IPS-18a (cell line): ENCODE measurements at regions not wholly inside any gene's neighbourhood (a gene's known extent, or its start where the extent isn't known, plus 50 kb on each side); places are given as distances from the start of the nearest gene placed in this dataset.

Experiments
- H3K27ac ChIP-seq: one replicate; pipeline ENCODE4 v1.5.1; 2013; ENCODE audit warnings: low read length
- H3K27me3 ChIP-seq: one replicate; pipeline ENCODE4 v1.6.1; 2013; ENCODE audit warnings: mild to moderate bottlenecking, low read length; ENCODE audit not compliant: control insufficient read depth, insufficient read depth
- H3K36me3 ChIP-seq: one replicate; pipeline ENCODE4 v1.6.1; 2013; ENCODE audit warnings: low read depth, low read length; ENCODE audit not compliant: control insufficient read depth
- H3K4me1 ChIP-seq: one replicate; pipeline ENCODE4 v1.6.1; 2013; ENCODE audit warnings: low read depth, low read length; ENCODE audit not compliant: control insufficient read depth
- H3K4me3 ChIP-seq: one replicate; pipeline ENCODE4 v1.5.1; 2013; ENCODE audit warnings: low read length
- H3K9ac ChIP-seq: one replicate; pipeline ENCODE4 v1.6.1; 2013; ENCODE audit warnings: mild to moderate bottlenecking, low read length, moderate library complexity
- H3K9me3 ChIP-seq: one replicate; pipeline ENCODE4 v1.6.1; 2013; ENCODE audit warnings: low read depth, low read length; ENCODE audit not compliant: control insufficient read depth

DNA sequence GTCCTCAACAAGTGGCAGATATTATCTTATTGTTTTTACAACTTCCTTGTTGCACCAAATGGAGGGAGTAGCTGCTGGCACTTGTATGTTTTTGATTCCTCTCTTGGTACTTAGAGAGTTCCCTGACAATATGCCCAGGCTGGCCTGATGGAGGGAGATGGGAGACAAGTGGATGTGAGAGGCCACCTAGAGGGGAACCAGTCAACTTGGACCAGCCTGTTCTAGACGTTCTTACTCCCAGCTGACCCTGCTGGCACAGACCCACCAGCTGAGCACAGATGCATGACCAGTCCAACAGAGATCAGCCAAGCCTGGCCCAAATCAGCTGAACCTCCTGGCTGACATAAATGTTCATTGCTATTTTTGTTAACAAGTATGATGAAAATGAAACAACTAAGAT is 60.9 kb upstream of the GDNF start:
- no peaks in the 10 kb centered on the region for H3K36me3 ChIP-seq
- no peaks in the 10 kb centered on the region for H3K4me1 ChIP-seq
- H3K9me3 ChIP-seq: no peaks in the 10 kb centered on the region
- no peak overlapping the region for H3K27ac ChIP-seq
- H3K27me3 ChIP-seq: no peaks in the 10 kb centered on the region
- H3K4me3 ChIP-seq: no peak overlapping the region
- no peak overlapping the region for H3K9ac ChIP-seq

DNA sequence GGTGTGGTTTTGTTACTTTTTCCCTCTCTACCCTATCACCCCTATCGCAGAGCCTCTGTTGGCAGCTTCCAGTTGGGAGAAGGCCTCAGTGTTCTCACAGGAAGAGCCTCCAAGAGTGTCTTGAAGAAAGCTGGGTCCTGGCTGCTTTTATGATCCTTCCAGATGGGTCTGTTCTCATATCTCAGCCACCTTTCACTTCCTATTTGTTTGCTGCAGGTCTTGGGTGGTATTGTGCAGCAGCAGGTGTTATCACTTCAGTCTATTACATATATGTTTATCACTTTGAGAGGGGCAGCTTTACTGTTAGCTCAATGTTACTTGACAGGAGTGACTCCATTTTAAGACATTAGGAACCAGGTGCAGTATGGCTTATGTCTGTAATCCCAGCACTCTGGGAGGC is 59.2 kb upstream of the GDNF start:
- Histone ChIP-seq H3K9ac (no peak overlapping the region), H3K9me3 (no peaks in the 10 kb centered on the region)

DNA sequence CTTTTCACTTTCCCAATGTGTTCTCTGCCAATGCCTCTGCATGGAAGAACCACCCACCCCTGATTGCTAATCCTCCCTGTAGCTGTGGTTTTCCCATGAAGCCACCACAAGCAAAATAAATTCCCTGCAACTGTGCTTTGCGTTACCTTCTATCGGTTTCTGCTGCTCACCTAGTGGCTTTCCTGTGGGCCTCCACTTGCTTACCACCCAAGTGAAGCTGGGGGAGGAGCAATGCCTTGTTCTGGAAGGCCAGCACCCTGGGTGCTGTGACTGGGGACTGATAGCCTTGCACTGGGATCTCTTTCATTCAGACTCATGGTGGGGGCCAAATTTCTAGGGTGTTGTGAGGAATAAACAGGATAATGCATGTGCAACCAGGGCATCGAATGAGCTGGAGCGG is 56.3 kb upstream of the GDNF start:
- no peak overlapping the region for H3K4me3 ChIP-seq
- H3K36me3 ChIP-seq: no peaks in the 10 kb centered on the region
- H3K9ac ChIP-seq: no peak overlapping the region
- H3K4me1 ChIP-seq: no peaks in the 10 kb centered on the region
- H3K9me3 ChIP-seq: no peaks in the 10 kb centered on the region
- no peaks in the 10 kb centered on the region for H3K27me3 ChIP-seq
- no peak overlapping the region for H3K27ac ChIP-seq

More for the DNA sequence above, 59.2 kb upstream of the GDNF start:
- H3K36me3 ChIP-seq: no peaks in the 10 kb centered on the region
- H3K27me3 ChIP-seq: no peaks in the 10 kb centered on the region
- H3K4me1 ChIP-seq: no peaks in the 10 kb centered on the region
- H3K27ac ChIP-seq: no peak overlapping the region
- H3K4me3 ChIP-seq: no peak overlapping the region

DNA sequence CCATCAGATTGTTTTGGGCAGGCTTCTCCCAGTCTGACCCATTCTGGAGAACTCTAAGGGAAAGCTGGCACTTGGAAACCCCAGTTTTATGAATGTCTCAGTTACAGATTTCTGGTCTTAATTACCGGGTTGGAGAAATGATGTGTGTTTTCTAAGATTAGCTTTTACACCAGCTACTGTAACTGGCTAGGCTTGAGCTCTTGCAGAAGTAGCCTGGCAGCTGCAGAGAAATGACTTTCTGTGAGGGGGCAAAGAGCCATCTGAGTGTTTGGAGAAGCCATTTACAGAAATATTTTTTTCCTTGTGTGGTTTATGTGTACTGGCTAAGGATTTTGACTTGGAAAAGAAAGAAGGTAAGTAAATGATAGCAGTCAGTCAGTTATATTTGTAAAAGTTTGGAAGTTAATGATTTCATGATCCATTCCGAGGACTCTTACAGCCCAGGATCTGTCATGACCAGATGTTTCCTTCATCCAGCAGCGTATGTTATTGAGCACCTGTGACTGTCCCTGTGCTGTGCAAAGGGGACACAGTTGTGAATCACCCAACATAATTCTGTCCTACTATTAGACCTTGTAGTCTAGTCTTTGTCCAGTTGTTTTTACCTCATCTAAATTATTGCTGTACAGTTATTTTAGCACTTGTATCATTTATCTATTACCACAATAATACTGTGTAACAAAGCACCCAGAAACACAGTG is 53.7 kb upstream of the GDNF start:
- Histone ChIP-seq H3K4me3 (no peak overlapping the region), H3K9ac (no peak overlapping the region), H3K9me3 (no peaks in the 10 kb centered on the region), H3K27me3 (no peaks in the 10 kb centered on the region), H3K36me3 (no peaks in the 10 kb centered on the region), H3K4me1 (no peaks in the 10 kb centered on the region), H3K27ac (no peak overlapping the region)

DNA sequence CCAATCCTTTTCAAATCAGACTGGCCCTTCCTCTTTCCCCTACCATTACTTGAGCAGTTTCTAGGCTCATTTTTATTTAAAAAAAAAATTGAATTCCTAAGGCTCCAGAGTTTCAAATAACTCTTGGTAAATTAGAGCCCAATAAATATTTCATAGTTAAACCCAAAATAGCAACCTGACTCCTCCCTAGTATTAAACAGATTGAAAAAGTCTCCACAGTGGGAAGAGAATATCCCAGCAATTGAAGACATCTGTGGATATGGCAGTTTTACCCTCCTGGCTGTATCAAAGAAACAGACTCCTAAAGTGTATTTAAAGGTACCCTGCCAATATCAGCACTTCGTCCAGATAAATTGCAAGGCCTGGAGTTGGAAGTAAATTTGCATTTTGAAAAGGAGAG is 52.7 kb upstream of the GDNF start:
- Histone ChIP-seq H3K27me3 (no peaks in the 10 kb centered on the region), H3K9ac (no peak overlapping the region), H3K27ac (no peak overlapping the region), H3K36me3 (no peaks in the 10 kb centered on the region), H3K9me3 (no peaks in the 10 kb centered on the region), H3K4me1 (no peaks in the 10 kb centered on the region), H3K4me3 (no peak overlapping the region)

DNA sequence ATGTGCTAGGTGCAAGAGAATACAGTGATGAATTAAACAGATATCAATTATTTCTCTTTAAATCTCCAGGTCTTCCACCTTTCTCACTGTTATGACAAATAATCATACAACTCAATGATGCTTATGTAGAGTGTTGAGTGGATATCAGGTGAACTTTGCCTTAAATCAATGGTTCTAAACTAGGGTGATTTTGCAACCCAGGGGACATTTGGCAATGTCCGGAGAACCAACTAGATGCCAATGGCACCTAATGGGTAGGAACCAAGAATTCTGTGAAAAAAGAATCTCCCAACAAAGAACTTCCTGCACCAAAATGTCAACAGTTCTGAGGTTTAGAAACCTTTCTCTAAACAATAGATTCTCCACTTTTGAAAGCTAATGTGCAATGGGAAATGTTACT is 52.0 kb upstream of the GDNF start:
- no peaks in the 10 kb centered on the region for H3K27me3 ChIP-seq
- no peaks in the 10 kb centered on the region for H3K9me3 ChIP-seq
- H3K36me3 ChIP-seq: no peaks in the 10 kb centered on the region
- H3K9ac ChIP-seq: no peak overlapping the region
- no peak overlapping the region for H3K27ac ChIP-seq
- no peak overlapping the region for H3K4me3 ChIP-seq
- H3K4me1 ChIP-seq: no peaks in the 10 kb centered on the region

DNA sequence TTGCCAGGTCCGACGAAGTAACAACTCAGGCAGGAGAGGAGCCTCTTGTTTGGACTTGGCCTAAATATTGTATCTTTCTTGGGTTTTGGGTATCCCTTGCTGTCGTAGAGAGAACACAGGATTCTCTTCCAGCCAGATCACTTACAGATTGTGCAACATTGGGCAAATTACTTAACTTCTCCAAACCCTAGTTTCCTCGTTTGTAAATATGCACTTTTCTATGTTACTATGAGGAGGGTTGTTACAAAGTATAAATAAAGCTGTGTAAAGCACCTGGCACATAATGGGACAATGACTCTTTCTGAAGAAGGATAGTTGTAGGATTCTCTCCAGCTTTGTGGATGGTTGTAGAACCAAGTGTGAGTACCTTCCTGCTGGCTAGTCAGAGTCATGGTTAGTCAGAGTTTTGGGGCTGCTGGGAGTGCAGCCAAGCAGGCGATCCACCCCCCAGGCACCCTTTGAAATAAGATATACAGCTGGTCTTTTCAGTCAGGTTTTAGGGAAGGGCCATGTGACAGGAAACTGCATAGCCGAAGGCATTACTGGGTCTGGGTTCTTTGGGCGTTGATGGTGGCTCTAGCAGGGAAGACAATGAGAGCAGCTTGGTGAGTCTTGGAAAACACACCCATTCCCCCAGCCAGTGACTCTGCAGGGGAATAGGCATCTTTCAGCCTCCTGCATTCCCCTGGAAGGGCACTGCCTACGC is 49.9 kb upstream of the GDNF start:
- no peaks in the 10 kb centered on the region for H3K4me1 ChIP-seq
- H3K27ac ChIP-seq: no peak overlapping the region
- no peak overlapping the region for H3K9ac ChIP-seq
- H3K9me3 ChIP-seq: no peaks in the 10 kb centered on the region
- H3K27me3 ChIP-seq: no peaks in the 10 kb centered on the region
- H3K36me3 ChIP-seq: no peaks in the 10 kb centered on the region
- H3K4me3 ChIP-seq: no peak overlapping the region
